ENCODE measurements at regions not wholly inside any gene's neighbourhood (a gene's known extent, or its start where the extent isn't known, plus 50 kb on each side); places are given as distances from the start of the nearest gene placed in this dataset.

DNA sequence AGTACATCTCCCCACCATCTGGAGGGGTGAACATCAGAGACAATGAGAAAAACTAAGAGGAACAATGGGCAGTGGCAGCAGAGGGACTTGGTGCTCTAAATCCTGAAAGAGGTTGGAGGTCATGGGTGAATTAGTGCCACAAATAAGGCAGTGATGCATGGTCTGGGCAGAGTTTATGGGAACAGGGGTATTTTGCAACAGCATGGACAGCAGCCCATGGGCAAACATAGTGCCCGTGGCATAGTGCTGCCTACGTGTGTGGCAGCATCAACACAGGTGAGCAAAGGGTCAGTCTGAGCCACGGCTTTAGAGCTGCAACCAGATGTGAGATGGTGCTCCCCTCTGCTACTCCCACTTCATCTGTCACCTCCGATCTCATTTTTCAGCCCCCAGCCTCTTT, 459.1 kb upstream of the CITED2 start:
- no peak for DNase-seq (ENCODE audit: low read depth in 2 of 2)

DNA sequence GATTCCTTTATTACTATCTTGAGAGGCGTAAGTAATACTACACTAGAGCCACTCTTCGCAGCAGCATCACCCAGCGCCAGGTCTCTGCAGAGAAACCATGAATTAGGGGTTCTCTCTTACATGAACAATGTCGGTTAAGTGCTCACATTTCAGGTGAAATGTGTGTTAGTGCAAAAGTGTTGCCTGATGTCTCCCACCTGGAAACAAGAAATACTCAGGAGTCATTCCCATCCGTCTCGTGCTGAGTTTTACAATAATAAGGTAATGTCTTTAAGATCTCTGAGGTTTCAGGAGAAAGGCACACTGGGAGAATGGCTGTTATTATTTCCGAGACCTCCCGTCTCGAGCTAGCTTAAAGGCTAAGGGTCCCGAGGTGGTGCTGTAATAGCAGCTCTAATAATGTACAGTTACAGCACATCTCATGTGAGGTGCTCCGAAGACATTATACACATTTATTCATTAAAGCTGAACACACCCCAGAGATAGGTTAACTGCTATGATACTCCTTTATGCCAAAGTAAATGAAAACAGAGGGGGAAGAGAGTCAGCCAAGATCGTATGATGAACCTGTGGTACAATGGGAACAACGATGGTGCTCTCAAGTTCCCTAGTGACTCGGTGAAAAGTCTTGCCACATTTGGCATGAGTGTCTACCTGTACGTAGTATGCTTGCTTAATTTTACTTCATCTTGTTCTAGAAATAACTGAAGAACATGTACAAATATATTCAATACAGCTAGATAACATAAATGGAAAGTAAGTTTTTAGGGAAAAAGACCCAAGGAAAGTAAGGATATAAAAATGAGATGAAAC, 458.3 kb upstream of the CITED2 start:
- DNase-seq (ENCODE audit: low read depth in 2 of 2) = no peak

DNA sequence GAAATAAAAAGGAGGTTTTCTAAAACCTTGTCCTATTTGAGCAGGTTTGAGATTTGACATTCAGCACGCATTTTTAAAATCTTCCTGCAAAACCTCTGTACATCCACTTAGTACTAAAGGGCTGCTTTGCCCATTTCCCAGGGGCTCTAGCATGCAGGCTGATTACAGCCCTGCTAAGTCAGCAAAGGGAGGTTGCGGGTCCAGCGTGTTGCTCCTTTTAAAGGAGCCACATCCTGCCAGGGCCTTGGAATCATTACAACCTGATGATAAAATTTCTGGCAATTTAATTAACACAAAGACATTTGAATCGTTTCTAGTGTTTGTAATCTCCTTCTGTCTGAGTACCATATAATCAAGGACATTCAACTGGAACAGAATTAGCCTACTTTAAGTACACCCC, 455.1 kb upstream of the CITED2 start:
- DNase-seq (ENCODE audit: low read depth in 2 of 2) = no peak

DNA sequence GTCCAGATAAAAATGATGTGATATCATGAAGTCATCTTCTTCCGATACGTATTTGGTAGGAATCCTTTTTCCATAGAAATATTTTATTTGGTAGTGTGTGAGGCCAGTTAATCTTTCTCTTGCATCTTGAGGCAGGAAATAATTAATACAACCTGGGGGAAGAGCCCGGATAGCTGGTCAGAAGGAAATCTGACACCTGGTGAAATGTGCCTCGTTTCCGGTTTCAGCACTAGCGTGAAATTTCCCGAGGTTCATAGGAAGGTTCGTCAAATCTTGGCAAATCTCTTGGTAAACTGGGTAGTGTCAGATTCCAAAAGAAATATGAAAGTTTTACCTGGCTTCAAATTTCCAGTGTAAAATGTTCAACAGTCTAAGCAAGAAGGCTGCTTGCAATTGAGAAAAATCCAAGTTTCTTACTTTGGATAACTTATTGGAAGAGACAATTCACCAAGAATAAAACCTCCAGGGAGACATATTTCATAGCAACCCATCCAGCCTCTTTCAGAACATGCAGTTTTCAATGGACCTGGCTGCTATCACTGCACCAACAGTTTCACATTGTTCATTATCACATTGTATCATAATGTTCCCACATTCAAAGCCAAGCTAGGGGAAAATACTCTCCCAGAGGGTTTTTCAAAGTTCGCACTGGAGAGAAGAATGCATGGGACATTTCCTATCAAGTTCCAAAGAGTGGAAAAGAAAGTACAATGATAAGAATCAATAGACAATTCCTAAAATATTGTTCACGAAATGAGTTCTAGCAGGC, 454.5 kb upstream of the CITED2 start:
- peak; percentile 43 to 91 for DNase-seq (ENCODE audit: low read depth in 2 of 2)

DNA sequence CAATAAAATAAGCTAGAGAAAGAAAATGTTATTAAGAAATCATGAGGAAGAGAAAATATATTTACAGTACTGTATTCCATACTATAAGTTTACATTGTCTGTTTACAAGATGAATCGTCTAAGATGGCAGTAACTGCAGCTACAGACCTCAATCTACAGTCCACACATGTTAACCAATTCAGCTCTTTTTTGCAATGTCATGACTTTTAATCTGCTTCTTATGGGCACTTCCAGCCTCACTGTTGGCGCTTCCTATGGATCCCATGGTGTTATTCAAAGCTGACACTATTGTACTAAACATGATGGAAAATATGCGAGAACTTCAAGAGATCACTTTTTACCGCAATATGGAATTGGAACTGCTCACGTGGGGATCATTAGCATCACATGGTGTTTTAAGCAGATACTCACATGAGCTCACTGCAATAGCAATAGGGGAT, 451.5 kb upstream of the CITED2 start:
- DNase-seq (ENCODE audit: low read depth in 2 of 2) = no peak

DNA sequence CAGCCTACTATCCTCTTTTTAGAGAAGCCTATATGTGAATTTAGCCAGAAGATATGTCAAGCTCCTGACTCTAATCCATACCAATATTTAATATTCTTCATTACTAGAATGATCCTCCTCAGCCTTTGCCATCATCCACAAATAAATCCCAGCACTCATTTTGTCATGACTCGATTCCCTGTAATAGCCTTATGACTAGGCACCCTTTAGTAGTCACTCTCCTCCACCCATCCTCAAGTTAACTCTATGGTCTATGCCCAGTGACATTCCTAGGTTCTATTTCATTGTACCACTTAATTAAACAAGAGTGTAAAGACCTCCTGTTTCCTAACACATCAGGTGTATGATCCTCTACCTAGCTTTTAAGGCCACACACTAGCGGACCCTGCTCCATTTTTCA, 450.4 kb upstream of the CITED2 start:
- DNase-seq (ENCODE audit: low read depth in 2 of 2) = no peak

DNA sequence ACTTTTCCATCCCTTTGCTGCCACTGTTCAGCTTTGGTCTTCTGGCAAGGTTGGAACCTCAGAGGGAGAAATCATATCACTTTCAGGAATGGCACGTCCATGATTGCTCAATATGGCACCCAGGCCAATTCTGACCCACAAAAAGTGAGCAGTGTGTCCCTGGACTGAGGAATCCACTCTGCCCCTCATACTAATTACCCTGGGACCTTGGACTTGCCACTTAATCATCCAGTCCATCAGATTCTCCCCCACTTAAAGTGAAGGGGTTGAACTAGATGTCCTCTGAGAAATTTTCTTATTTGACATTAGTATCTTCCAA, 449.3 kb upstream of the CITED2 start:
- no peak for DNase-seq (ENCODE audit: low read depth in 2 of 2)

DNA sequence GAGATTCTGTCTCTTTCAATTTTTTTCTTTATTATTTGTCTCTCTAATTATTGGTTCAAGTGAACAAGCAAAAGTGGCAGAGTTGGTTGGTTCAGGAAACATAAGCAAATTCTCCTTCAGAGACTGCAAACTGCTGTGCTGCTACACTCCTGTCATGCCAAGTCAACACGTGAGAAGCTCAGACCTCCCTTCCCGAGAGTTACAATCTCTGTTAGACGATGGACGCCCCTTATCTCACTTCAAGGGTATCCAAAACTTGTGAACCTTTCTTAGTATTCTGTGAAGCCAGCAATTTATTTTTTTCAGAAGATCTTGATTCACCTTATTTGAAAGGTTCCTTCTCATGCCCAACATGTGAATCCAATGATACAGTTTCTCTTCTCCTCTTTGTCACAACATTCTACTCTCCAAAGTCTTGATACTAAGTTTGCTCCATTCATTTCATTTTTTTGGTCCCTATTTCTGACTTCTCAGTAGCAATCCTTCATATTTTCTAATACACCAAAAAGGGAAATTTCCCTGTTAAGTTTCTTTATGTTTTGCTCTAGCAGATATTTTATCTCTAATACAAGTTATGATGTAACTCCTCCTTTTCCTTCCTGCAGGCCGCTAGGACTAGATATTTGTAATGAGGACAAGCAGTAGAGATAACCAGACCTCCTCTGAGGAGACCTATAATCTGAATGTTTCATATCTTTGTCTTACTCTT, 448.8 kb upstream of the CITED2 start:
- no peak for DNase-seq (ENCODE audit: low read depth in 2 of 2)

DNA sequence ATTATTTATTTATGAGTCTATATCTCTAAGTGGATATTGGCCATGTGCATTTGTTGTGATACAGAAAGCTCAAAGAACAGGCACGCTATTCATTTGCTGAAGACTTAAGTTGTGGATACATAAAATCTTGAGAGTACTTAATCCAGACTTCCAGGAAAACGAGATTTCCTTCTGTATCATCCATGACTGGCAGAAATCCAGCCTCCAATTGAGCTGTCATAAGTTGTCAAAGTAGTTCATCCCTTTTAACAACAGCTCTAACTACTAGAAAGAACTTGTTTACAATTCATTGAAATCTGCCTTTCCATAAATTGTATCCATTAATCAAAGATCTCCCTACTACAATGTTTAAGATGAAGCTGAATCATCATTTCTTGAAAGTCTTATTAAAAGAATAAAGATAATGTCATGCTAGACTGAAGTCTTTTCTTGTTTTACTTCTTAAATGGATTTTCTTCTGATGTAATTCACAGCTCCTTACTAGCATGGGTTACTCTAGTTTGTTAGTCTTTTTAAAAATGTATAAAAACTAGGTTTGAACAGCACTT, 447.3 kb upstream of the CITED2 start:
- peak in 1 of 2 donors; percentile 75 for DNase-seq (ENCODE audit: low read depth in 2 of 2)

DNA sequence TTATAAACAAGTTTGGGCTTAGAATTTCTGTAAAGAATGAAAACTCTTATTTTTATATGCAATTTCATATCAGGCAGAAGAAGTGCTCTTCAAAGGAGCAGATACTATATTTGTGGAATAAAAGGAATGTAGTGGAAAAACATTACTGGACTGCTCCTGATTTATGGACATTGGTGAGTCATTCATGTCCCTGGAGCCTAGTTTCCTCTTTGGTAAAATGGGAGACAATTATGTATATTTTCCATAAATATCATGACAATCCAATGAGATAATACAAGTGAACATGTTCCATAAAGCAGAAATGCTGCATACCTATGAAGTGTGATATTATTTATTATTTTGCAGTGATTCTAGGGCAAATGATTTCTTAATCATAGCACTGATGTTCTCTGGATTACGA, 445.8 kb upstream of the CITED2 start:
- DNase-seq (ENCODE audit: low read depth in 2 of 2) = peak; percentile 82 to 95

DNA sequence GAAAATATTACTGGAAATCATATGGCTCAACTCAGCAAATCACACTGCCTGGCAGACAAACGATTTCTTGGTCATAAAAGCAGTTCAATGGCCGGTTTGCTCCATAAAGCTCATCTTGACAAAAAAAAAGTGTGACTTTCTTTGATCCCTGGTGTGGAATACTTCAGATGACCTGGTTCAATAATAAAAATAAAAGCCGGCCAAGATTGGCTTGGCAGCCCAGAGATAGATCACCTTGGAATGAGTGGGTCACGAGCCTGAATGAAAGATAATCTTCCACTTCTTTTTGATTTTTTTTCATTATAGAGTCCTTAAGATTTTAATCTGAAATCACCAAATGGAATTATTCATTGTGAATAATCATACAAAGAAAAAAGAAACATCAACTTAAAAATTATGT, 445.3 kb upstream of the CITED2 start:
- no peak for DNase-seq (ENCODE audit: low read depth in 2 of 2)

DNA sequence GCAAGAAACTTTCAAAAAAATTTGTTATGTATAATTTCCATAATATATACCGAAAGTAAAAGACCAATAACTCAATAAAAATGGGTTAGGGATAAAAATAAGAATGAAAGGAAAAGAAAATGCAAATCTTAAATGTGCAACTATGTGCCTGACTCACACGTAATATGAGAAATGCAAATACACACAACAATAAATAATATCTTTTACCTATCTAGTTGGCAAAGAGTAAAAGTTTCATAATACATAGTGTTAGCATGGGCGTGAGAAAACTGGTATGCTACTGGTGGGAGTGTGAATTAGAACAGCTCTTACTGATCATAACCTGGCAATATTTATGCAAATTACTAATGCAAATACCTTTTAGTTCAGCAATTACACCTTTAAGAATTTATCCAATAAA, 438.5 kb upstream of the CITED2 start:
- no peak for DNase-seq (ENCODE audit: low read depth in 2 of 2)

DNA sequence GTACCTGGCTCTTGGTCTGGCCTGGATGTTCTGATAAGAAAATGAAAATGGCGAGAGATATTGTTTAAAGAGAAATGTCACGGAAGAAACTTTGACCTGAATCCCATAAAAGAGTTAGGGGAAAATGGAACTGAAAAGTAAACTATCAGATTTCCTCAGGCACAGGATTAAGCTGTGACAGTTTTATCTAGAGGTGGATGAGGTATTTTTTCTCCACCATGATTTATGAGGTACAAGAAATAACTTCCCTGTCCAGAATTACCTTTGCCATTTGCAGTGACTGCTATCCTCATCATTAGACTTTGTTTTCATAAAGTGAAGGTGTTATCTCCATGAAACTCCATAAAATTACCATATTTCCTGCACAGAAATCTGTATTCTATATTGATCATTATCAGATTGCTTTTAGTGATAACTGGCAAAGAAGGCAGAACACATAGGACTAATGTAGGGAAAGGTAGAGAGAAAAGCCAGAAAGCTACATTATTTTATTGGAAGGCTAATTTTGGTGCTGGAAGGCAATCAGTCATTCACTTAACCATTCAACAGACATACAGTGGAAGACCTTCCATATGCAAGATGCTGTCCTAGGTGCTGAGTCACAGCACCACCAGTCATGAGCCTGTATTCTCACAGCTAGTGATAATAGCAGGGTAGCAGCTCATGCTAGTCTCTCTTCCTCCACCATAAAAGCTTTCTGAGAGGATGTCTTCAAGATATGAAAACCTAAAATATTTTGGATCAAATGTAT, 427.3 kb upstream of the CITED2 start:
- DNase-seq (ENCODE audit: low read depth in 2 of 2) = peak; percentile 22 to 35

DNA sequence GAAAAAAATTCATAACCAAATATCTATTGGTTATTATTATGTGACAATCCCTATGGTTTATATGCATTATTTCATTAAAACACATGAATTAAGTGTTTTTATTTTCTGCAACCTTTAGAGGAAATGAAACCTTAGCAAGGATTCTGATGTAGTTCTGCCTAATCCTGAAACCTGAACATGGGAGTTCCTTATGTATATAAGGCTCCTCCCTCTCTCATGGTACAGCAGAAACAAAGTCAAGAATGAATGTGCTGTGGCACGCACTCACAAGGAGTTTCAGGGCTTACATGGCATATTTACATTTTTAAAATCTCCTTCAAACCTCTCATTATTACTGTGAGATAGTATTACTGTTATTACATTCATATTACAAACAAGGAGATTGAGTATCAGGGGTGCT, 426.4 kb upstream of the CITED2 start:
- no peak for DNase-seq (ENCODE audit: low read depth in 2 of 2)

DNA sequence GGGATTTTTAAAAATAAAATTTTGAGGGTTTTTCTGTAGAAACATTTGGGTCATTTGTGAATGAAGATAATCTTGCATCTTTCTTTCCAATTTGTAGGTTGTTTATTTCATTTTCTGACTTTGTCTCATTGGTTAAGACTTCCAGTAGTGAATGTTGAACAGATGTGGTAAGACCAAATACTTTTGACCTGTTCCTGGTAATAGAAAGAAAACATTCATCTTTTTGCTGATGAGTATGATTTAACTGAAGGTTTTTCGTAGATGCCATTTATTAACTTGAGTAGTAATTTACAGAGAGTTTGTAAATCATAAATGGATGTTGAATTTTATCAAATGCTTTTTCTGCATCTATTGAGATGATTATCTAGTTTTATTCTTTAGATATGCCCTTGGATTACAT, 416.1 kb upstream of the CITED2 start:
- no peak for DNase-seq (ENCODE audit: low read depth in 2 of 2)

DNA sequence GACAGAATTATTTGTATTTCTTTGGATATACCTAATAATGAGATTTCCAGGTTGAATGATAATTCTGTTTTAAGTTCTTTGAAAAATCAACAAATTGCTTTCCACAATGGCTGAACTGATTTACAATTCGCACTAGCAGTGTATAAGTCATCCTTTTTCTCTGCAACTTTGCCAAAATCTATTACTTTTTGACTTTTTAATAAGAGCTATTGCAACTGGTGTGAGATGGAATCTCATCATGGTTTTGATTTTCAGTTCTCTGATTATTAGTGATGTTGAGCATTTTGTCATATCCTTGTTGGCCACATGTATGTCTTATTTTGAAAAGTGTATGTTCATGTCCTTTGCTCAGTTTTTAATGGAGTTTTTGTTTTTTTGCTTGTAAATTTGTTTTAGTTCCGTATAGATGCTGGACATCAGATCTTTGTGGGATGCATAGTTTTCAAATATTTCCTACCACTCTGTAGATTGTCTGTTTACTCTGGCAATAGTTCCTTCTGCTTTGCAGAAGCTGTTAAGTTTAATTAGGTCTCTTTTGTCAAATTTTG, 409.8 kb upstream of the CITED2 start:
- DNase-seq (ENCODE audit: low read depth in 2 of 2) = no peak

DNA sequence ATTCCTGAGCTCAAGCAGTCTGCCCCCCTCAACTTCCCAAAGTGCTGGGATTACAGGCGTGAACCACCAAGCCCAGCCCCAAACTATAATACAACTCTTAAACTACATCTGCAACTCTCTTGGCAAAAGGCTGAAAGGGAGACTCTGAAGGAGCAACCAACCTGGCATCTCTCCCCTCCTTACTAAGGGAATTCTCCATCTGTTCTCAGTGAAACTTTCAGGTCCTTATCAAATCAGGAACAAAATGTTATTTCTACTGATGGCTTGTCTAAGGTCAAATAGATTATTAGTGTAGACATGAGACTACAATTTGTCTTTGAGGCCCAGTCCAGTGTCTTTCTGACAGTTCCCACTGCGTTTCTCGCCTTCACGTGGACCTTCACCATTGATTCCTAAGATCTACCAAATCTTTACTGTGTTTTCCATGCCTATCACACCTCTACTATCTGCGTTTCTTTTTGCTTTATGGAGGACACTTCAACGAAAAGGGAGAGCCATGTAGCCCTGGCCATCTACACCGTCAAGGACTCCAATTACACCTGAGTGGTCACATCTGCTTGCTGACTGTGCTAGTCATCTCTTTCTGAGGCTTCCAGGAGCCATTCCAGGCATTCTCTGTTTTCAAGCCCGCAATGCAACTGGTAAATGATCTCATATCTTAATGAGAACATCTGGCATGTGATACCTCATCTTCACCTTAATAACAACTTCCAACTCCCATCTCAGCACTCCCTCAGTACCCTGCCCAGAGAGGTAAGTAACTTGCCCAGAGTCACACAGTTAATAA, 405.7 kb upstream of the CITED2 start:
- no peak for DNase-seq (ENCODE audit: low read depth in 2 of 2)

DNA sequence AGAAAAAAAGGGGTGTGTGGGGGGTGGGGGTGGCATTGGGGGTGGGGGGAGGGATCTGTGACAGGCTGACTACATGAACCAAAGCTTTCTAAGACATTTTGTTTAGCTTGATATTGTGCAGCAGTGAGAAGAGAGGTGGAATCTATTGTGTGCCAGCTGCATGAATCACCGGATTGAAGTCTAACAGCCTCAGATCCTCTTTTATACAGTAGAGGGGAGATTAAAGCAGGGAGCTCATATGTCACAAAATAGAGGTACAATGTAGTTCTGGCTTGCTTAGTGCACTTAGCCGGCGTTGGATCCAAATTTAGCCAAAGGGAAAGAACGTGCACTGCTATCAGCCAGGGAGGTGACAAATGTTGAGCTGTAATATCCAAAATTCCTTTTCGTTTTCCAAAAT, 404.2 kb upstream of the CITED2 start:
- DNase-seq (ENCODE audit: low read depth in 2 of 2) = peak; percentile 34 to 56

DNA sequence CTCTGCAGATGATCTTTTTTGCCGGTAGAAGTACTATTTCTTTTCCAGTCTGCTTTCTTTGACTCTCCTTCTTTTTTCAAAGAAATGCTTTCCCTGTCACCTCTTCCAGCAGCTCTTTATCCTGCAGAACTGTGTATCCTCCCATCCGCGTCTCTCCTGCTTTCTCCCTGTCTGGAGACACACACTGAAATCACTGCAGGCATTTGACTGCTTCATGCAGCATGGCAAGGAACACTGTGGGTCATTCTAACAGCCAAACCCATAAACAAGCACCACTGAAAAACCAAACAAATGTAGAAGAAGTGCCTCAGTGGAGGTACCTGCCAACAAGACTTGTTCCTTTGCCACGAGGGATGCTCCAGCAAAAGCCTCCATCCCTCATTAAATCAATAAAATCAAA, 403.7 kb upstream of the CITED2 start:
- no peak for DNase-seq (ENCODE audit: low read depth in 2 of 2)

DNA sequence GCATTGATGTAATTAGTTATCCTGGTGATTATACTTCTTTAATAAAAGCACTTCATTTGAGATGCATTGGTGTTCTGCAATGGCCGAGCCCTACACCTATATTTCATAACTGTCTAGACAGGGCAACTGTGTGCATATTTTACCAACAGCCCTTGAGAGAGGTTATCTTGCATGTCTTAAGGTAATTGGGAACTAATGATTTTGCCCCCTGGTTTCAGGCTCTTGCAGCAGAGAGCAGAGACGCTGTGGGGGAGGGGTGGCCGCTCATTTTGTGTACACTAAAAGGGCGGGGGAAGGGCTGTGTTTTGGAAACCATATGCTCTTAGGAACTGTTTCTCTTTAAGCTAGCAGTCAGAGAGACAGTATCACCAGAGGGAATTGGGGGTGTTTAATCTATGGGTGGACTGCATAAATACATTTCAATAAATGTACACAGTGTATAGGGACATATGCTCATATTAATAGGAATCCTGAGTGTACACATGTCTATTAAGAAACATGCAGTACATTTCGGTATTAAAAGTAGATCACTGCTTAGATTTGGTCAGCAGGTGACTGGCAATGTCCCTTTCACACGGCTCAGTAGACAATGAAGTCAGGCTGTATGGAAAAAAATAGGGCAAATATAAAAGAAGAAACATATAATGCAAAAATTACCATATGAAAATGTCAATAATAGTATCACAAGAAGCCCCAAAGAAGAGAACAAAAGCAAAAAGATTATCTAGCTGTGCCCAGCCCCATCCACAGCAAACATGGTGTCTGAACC, 402.9 kb upstream of the CITED2 start:
- DNase-seq (ENCODE audit: low read depth in 2 of 2) = no peak

Data from lung microvascular endothelial cell (primary cell).